SK-N-SH (cell line): ENCODE measurements at regions not wholly inside any gene's neighbourhood (a gene's known extent, or its start where the extent isn't known, plus 50 kb on each side); places are given as distances from the start of the nearest gene placed in this dataset.

Source experiments
- CTCF ChIA-PET: fragments of 300-600, 350-600 bp; formaldehyde crosslinking; extraction: SDS; loops from one replicate; lab custom pipeline; 2021; lab: Yijun Ruan, JAX
- POLR2A ChIA-PET: fragments of 350-600 bp; sonication (Branson Sonifier 250); formaldehyde crosslinking; extraction: SDS; loops from one replicate; lab custom pipeline; 2020; ENCODE audit warnings: antibody characterized with exemption, inconsistent platforms; lab: Yijun Ruan, JAX
- DNase-seq: peaks from one replicate; pipeline ENCODE4 v3.0.0; 2012
- H2AFZ ChIP-seq: fragments of 200-600 bp; sonication (generic); 2 replicates; pipeline ENCODE4 v1.8.1; 2016; ENCODE audit warnings: antibody characterized with exemption, mild to moderate bottlenecking, low read depth
- H3F3A ChIP-seq: fragments of 200-600 bp; sonication (generic); replicated peaks from 2 replicates; pipeline ENCODE3; 2016; ENCODE audit warnings: antibody characterized with exemption, mild to moderate bottlenecking; ENCODE audit not compliant: insufficient read depth
- H3K27ac ChIP-seq, 2 experiments: fragments of 200-500 bp in 1 of 2; fragments of 200-600 bp in 1 of 2; sonication (Bioruptor generic) in 1 of 2; sonication (generic), shearing (Covaris generic) in 1 of 2; 2 replicates each; pipeline versions ENCODE4 v1.5.1 to v1.6.1; 2014 to 2016; ENCODE audit warnings: low read depth in 2 of 2, inconsistent platforms in 1 of 2, low read length in 1 of 2, mild to moderate bottlenecking in 1 of 2, mixed read lengths in 1 of 2
- H3K27me3 ChIP-seq: fragments of 200-600 bp; sonication (generic), shearing (Covaris generic); 2 replicates; pipeline ENCODE4 v1.6.1; 2016; ENCODE audit warnings: mixed run types; ENCODE audit not compliant: insufficient read depth
- H3K36me3 ChIP-seq, 2 experiments: fragments of 200-500 bp in 1 of 2; fragments of 200-600 bp in 1 of 2; sonication (Bioruptor generic) in 1 of 2; sonication (generic) in 1 of 2; replicated peaks in 1 of 2; 2 replicates each; pipeline versions ENCODE3 to v1.5.1; 2014 to 2016; ENCODE audit warnings: low read length in 1 of 2, mild to moderate bottlenecking in 1 of 2; ENCODE audit not compliant: insufficient read depth in 2 of 2, control insufficient read depth in 1 of 2
- H3K4me1 ChIP-seq, 2 experiments: fragments of 200-500 bp in 1 of 2; fragments of 200-600 bp in 1 of 2; sonication (Bioruptor generic) in 1 of 2; sonication (generic), shearing (Covaris generic) in 1 of 2; 2 replicates each; pipeline versions ENCODE4 v1.5.1 to v1.6.1; 2014 to 2016; ENCODE audit warnings: low read depth in 1 of 2, low read length in 1 of 2, mixed run types in 1 of 2; ENCODE audit not compliant: insufficient read depth in 2 of 2, control insufficient read depth in 1 of 2
- H3K4me2 ChIP-seq: fragments of 200-600 bp; sonication (generic), shearing (Covaris generic); 2 replicates; pipeline ENCODE4 v1.6.1; 2017; ENCODE audit warnings: mixed run types
- H3K4me3 ChIP-seq, 2 experiments: fragments of 200-500 bp in 1 of 2; fragments of 200-600 bp in 1 of 2; sonication (Bioruptor generic) in 1 of 2; sonication (generic), shearing (Covaris generic) in 1 of 2; 2 replicates each; pipeline versions ENCODE4 v1.5.1 to v1.8.1; 2014 to 2016; ENCODE audit warnings: low read depth in 2 of 2, inconsistent platforms in 1 of 2, low read length in 1 of 2, mild to moderate bottlenecking in 1 of 2, mixed read lengths in 1 of 2, moderate library complexity in 1 of 2
- H3K79me2 ChIP-seq: fragments of 200-600 bp; sonication (generic); 2 replicates; pipeline ENCODE4 v1.8.1; 2017; ENCODE audit warnings: mild to moderate bottlenecking; ENCODE audit not compliant: insufficient read depth
- H3K9ac ChIP-seq: fragments of 200-600 bp; sonication (generic); 2 replicates; pipeline ENCODE4 v1.6.1; 2017; ENCODE audit warnings: mixed run types
- H3K9me2 ChIP-seq: fragments of 200-600 bp; sonication (generic); 2 replicates; pipeline ENCODE4 v1.6.1; 2017; ENCODE audit warnings: mixed run types
- H3K9me3 ChIP-seq: fragments of 200-600 bp; sonication (generic); 2 replicates; pipeline ENCODE4 v1.6.1; 2017; ENCODE audit warnings: mixed run types, mild to moderate bottlenecking, moderate library complexity
- H4K20me1 ChIP-seq: fragments of 200-600 bp; sonication (generic); 2 replicates; pipeline ENCODE4 v1.6.1; 2017; ENCODE audit warnings: mild to moderate bottlenecking, mixed run types; ENCODE audit not compliant: insufficient read depth
- CHD2 ChIP-seq: fragments of 150-350 bp; IDR thresholded peaks from 2 replicates; pipeline ENCODE4 v1.6.1; 2018; ENCODE audit warnings: low read length; ENCODE audit not compliant: partially characterized antibody
- EP300 ChIP-seq, 2 experiments: IDR thresholded peaks; 2 replicates each; pipeline versions ENCODE4 v1.4.0 to v1.6.1; 2012; ENCODE audit warnings: borderline replicate concordance in 1 of 2, low read depth in 1 of 2, low read length in 1 of 2
- EZH2phosphoT487 ChIP-seq: fragments of 200-600 bp; sonication (generic); IDR thresholded peaks from 2 replicates; pipeline ENCODE4 v1.6.1; 2017; ENCODE audit warnings: low read depth, mixed run types, mild to moderate bottlenecking, antibody characterized with exemption, moderate library complexity, borderline replicate concordance
- FOSL2 ChIP-seq: IDR thresholded peaks from 2 replicates; pipeline ENCODE4 v1.4.0; 2012; ENCODE audit warnings: low read depth, mild to moderate bottlenecking, moderate library complexity, borderline replicate concordance
- FOXJ3 ChIP-seq: sonication (generic); formaldehyde crosslinking; IDR thresholded peaks from 2 replicates; pipeline ENCODE4 v1.5.1; 2020; ENCODE audit warnings: mild to moderate bottlenecking, missing genetic modification reagents
- JUND ChIP-seq: IDR thresholded peaks from 2 replicates; pipeline ENCODE4 v1.4.0; 2012
- MXI1 ChIP-seq: IDR thresholded peaks from 2 replicates; pipeline ENCODE4 v1.6.1; 2012; ENCODE audit warnings: mild to moderate bottlenecking, low read depth, low read length, improper control_type of control experiment
- NRF1 ChIP-seq: IDR thresholded peaks from 2 replicates; pipeline ENCODE4 v1.6.1; 2012; ENCODE audit warnings: low read depth, mild to moderate bottlenecking, low read length
- RAD21 ChIP-seq: IDR thresholded peaks from 2 replicates; pipeline ENCODE4 v1.6.1; 2012; ENCODE audit warnings: mild to moderate bottlenecking, low read length
- RFX5 ChIP-seq: IDR thresholded peaks from 2 replicates; pipeline ENCODE4 v1.6.1; 2012; ENCODE audit warnings: mild to moderate bottlenecking, improper control_type of control experiment, low read length
- SIN3A ChIP-seq: IDR thresholded peaks from 2 replicates; pipeline ENCODE4 v1.6.1; 2012; ENCODE audit warnings: low read depth, mild to moderate bottlenecking, low read length, moderate library complexity, borderline replicate concordance
- TAF1 ChIP-seq: IDR thresholded peaks from 2 replicates; pipeline ENCODE4 v1.6.1; 2012; ENCODE audit warnings: low read depth, mild to moderate bottlenecking, low read length, moderate library complexity, borderline replicate concordance
- TEAD4 ChIP-seq: IDR thresholded peaks from 2 replicates; pipeline ENCODE4 v1.4.0; 2012; ENCODE audit warnings: mild to moderate bottlenecking, borderline replicate concordance; ENCODE audit not compliant: insufficient read depth
- YY1 ChIP-seq: IDR thresholded peaks from 2 replicates; pipeline ENCODE4 v1.4.0; 2012; ENCODE audit warnings: low read depth, mild to moderate bottlenecking
- WGBS: methylation state at CpG from one replicate; pipeline ENCODE4 v1.1.6; 2017; ENCODE audit warnings: low lambda C conversion rate; 5-methylcytosine and 5-hydroxymethylcytosine counted together
- TF ChIP-seq, protein P1 (sequence below): IDR thresholded peaks from 2 replicates; pipeline ENCODE4 v1.4.0; 2012; ENCODE audit warnings: low read depth
- TF ChIP-seq, protein P2 (sequence below): IDR thresholded peaks from 2 replicates; pipeline ENCODE4 v1.6.1; 2012; ENCODE audit warnings: mild to moderate bottlenecking, low read depth, low read length, moderate library complexity
- TF ChIP-seq, protein P3 (sequence below): fragments of 150-350 bp; IDR thresholded peaks from 2 replicates; pipeline ENCODE4 v1.6.1; 2017; ENCODE audit warnings: antibody characterized with exemption, low read length, low read depth, borderline replicate concordance
- TF ChIP-seq, protein P4 (sequence below): fragments of 150-350 bp; IDR thresholded peaks from 2 replicates; pipeline ENCODE4 v1.6.1; 2016; ENCODE audit warnings: mild to moderate bottlenecking, low read depth, low read length

DNA sequence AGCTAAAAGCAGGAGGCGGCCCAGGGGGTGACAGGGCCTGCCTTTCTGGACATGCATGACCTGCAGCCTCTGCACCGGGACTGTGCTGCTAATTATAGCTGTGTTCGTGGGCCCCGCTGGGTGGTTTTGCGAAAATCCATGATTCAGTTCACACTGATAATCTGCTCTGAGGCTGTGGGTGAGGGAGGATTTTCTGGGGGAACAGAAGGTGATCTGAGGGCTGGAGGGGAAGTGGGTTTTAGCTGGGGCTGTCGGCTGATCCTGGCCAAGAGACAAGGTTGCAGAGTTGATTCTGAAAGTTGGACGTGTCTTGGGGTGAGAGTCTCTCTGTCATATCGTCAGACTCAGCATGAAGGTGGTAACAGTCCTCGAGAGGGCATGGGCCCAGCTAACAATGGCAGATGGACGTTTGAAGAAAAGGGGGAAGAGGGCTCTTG lies 187.5 kb upstream of the ZNF469 start:
- no peak overlapping the region for H3K4me2 ChIP-seq
- no peaks in the 10 kb centered on the region for H4K20me1 ChIP-seq
- WGBS: 86% methylated on average over 10 of the region's 10 CpGs
- no peaks in the 10 kb centered on the region for H3F3A ChIP-seq
- no peak for DNase-seq
- H3K79me2 ChIP-seq: no peaks in the 10 kb centered on the region
- H3K27ac ChIP-seq: peak overlapping the region in 1 of 2 experiments; percentile 99; a peak in 2 of 4 replicates
- H3K36me3 ChIP-seq: no peaks in the 10 kb centered on the region
- no peaks in the 10 kb centered on the region for H3K27me3 ChIP-seq
- ChIA-PET CTCF (interaction anchor here (0.8 to 4.3 kb wide), 11 partner anchors 9 to 242 kb away, joined by 3 to 48 read pairs (median 5); no protein-coding TSS in a partner anchor), POLR2A (interaction anchor here (0.8 to 2.2 kb wide), 3 partner anchors 51 to 87 kb away, joined by 4 to 8 read pairs (median 5); no protein-coding TSS in a partner anchor)
- H3K4me3 ChIP-seq: no peak overlapping the region
- no peak overlapping the region for H2AFZ ChIP-seq
- TF ChIP-seq JUND (no peak), SIN3A (no peak), CHD2 (no peak), FOSL2 (no peak), MXI1 (no peak)
- TF ChIP-seq, protein P1, sequence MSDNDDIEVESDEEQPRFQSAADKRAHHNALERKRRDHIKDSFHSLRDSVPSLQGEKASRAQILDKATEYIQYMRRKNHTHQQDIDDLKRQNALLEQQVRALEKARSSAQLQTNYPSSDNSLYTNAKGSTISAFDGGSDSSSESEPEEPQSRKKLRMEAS: no peak
- no peaks in the 10 kb centered on the region for H3K9me2 ChIP-seq
- no peaks in the 10 kb centered on the region for H3K9me3 ChIP-seq
- H3K4me1 ChIP-seq: peaks cover 0 to 30% of the 10 kb centered on the region in 2 experiments; a peak in 2 of 4 replicates
- no peak overlapping the region for H3K9ac ChIP-seq

DNA sequence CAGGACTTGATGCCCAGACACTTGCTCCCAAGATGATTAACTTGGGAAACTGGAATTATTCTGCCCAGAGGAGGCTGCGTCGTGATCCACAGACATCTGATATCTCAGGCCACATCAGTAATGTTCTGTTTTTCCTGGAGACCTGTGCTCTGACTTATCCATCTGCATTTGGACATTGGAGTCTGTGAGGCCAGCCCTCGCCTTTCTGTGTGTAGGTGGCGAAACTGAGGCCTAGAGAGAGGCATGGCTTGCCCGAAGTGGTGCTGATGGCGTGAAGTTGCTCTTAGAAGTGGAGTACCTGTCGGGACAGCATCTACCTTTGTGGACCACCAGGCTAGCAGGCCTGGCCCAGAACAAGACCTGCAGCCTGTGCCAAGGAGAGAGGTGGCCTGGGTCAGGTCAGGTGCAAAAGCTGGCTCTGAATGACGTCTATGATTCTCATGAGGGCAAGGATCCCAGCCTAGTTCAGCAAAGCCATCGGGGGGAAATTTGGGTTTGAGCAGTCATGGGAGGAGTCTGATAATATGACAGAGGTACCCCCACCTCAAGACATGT lies 186.8 kb upstream of the ZNF469 start:
- H3K4me3 ChIP-seq: no peak overlapping the region
- no peak overlapping the region for H3K9ac ChIP-seq
- no peaks in the 10 kb centered on the region for H3K9me3 ChIP-seq
- no peaks in the 10 kb centered on the region for H3K9me2 ChIP-seq
- WGBS: 96% methylated on average over 9 of the region's 9 CpGs
- ChIA-PET POLR2A (interaction anchor here (0.8 to 2.2 kb wide), 3 partner anchors 52 to 86 kb away, joined by 4 to 8 read pairs (median 5); no protein-coding TSS in a partner anchor), CTCF (interaction anchor here (0.8 to 4.3 kb wide), 3 partner anchors 90 to 241 kb away, joined by 3 to 48 read pairs (median 7); no protein-coding TSS in a partner anchor)
- no peak for DNase-seq
- TF ChIP-seq RFX5 (no peak), TAF1 (no peak), EP300 (IDR thresholded peaks at IDR 0.05; ENCODE audit: borderline replicate concordance in 1 of 2, low read depth in 1 of 2, low read length in 1 of 2) (no peak), RAD21 (no peak), NRF1 (no peak), TEAD4 (no peak), YY1 (no peak), FOXJ3 (CRISPR knock-in tag) (no peak), EZH2phosphoT487 (no peak)
- TF ChIP-seq, protein P2, sequence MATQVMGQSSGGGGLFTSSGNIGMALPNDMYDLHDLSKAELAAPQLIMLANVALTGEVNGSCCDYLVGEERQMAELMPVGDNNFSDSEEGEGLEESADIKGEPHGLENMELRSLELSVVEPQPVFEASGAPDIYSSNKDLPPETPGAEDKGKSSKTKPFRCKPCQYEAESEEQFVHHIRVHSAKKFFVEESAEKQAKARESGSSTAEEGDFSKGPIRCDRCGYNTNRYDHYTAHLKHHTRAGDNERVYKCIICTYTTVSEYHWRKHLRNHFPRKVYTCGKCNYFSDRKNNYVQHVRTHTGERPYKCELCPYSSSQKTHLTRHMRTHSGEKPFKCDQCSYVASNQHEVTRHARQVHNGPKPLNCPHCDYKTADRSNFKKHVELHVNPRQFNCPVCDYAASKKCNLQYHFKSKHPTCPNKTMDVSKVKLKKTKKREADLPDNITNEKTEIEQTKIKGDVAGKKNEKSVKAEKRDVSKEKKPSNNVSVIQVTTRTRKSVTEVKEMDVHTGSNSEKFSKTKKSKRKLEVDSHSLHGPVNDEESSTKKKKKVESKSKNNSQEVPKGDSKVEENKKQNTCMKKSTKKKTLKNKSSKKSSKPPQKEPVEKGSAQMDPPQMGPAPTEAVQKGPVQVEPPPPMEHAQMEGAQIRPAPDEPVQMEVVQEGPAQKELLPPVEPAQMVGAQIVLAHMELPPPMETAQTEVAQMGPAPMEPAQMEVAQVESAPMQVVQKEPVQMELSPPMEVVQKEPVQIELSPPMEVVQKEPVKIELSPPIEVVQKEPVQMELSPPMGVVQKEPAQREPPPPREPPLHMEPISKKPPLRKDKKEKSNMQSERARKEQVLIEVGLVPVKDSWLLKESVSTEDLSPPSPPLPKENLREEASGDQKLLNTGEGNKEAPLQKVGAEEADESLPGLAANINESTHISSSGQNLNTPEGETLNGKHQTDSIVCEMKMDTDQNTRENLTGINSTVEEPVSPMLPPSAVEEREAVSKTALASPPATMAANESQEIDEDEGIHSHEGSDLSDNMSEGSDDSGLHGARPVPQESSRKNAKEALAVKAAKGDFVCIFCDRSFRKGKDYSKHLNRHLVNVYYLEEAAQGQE: no peak
- TF ChIP-seq, protein P3, sequence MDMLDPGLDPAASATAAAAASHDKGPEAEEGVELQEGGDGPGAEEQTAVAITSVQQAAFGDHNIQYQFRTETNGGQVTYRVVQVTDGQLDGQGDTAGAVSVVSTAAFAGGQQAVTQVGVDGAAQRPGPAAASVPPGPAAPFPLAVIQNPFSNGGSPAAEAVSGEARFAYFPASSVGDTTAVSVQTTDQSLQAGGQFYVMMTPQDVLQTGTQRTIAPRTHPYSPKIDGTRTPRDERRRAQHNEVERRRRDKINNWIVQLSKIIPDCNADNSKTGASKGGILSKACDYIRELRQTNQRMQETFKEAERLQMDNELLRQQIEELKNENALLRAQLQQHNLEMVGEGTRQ: no peak
- TF ChIP-seq, protein P4, sequence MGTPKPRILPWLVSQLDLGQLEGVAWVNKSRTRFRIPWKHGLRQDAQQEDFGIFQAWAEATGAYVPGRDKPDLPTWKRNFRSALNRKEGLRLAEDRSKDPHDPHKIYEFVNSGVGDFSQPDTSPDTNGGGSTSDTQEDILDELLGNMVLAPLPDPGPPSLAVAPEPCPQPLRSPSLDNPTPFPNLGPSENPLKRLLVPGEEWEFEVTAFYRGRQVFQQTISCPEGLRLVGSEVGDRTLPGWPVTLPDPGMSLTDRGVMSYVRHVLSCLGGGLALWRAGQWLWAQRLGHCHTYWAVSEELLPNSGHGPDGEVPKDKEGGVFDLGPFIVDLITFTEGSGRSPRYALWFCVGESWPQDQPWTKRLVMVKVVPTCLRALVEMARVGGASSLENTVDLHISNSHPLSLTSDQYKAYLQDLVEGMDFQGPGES: no peak
- peak overlapping the region in 1 of 2 experiments; percentile 99; a peak in 2 of 4 replicates for H3K27ac ChIP-seq
- no peaks in the 10 kb centered on the region for H3K79me2 ChIP-seq
- no peaks in the 10 kb centered on the region for H3F3A ChIP-seq
- H3K4me2 ChIP-seq: no peak overlapping the region
- H3K36me3 ChIP-seq: no peaks in the 10 kb centered on the region
- peaks cover 0 to 30% of the 10 kb centered on the region in 2 experiments; a peak in 2 of 4 replicates for H3K4me1 ChIP-seq
- no peak overlapping the region for H2AFZ ChIP-seq
- H3K27me3 ChIP-seq: no peaks in the 10 kb centered on the region
- H4K20me1 ChIP-seq: no peaks in the 10 kb centered on the region
